Skeletal muscle satellite cell (primary cell): ENCODE measurements at regions not wholly inside any gene's neighbourhood (a gene's known extent, or its start where the extent isn't known, plus 50 kb on each side); places are given as distances from the start of the nearest gene placed in this dataset.

Experiments used
- H3K27me3 ChIP-seq: 2 replicates; pipeline ENCODE4 v1.7.0; 2013; ENCODE audit warnings: low read length; ENCODE audit not compliant: control insufficient read depth, insufficient read depth
- H3K36me3 ChIP-seq: 2 replicates; pipeline ENCODE4 v1.7.0; 2013; ENCODE audit warnings: mild to moderate bottlenecking, control low read depth, low read length; ENCODE audit not compliant: insufficient read depth
- H3K4me1 ChIP-seq: 2 replicates; pipeline ENCODE4 v1.7.0; 2013; ENCODE audit warnings: low read length; ENCODE audit not compliant: control insufficient read depth, insufficient read depth
- H3K4me2 ChIP-seq: 2 replicates; pipeline ENCODE4 v1.7.0; 2013; ENCODE audit warnings: mild to moderate bottlenecking, low read length
- H3K4me3 ChIP-seq: 2 replicates; pipeline ENCODE4 v1.7.0; 2013; ENCODE audit warnings: low read length
- H3K9ac ChIP-seq: 2 replicates; pipeline ENCODE4 v1.7.0; 2013; ENCODE audit warnings: mild to moderate bottlenecking, low read depth, low read length, moderate library complexity
- H3K9me3 ChIP-seq: replicated peaks from 2 replicates; pipeline ENCODE4 v1.7.0; 2013; ENCODE audit warnings: mild to moderate bottlenecking, control low read depth, low read length

DNA sequence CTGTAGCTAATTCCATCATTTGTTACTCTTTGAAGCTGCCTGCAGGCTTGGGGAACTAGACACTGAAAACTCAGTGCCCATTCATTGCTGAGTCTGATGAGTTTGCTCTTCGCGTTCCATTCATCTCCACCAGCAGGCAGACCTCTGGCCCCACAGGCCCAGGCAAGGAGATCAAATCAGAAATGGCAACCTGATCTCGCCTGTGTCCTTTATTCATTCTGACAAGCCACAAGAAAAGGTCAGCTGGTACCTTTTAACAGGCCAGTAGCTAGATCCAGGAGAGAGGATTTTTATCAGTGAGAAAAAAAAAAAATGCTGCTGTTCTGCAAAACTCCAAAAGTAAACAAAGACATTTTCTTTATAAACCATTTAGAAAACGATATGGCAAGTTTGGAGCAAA lies 742.5 kb downstream of the ETS1 start:
- Histone ChIP-seq H3K36me3 (no peaks in the 10 kb centered on the region), H3K27me3 (no peaks in the 10 kb centered on the region), H3K4me2 (no peak overlapping the region), H3K9me3 (no peaks in the 10 kb centered on the region), H3K4me3 (no peak overlapping the region), H3K9ac (no peak overlapping the region), H3K4me1 (peaks cover 7% of the 10 kb centered on the region)

DNA sequence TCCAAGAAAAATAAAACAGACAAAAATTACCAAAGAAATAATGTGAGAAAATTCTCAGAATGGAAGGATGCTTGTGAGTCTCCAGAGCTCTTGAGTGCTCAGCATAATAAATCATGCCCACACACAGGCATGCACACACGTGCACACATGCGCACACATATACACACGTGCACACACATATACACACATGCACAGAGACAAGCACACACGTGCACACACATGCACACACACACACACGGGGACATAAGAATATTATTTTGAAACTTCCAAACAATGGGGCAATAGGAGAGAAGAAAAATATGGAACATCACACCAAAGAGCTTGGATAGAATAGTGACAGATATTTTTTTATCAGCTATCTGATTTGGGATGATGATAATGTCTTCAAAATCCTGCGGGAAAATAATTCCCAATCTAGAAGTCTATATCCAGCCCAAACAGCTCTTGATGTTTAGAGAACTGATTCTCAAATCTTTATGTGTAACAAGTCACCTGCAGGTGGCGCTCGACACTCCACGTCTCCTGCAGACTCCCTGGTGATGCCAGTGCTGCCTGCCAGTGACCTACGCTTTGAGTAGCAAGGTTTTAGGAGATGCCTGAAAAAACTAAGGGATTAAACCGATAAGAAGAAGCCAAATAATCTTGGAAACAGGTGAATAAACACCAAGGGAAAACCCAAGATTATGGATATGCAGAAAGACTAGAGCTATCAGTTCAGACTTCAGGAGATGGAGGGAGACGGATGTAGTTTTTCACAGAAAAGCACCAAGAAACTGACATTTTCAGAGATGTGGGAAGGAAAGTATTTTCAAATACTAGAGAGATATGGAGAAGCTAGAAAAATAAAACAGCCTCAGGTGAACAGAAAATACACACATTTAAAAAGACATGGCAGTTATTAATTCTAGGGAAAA lies 743.6 kb downstream of the ETS1 start:
- H3K4me2 ChIP-seq, result peak overlapping the region; percentile 1
- no peaks in the 10 kb centered on the region for H3K36me3 ChIP-seq
- peaks cover 7% of the 10 kb centered on the region for H3K4me1 ChIP-seq
- H3K9me3 ChIP-seq, result no peaks in the 10 kb centered on the region
- H3K9ac ChIP-seq, result no peak overlapping the region
- no peak overlapping the region for H3K4me3 ChIP-seq
- no peaks in the 10 kb centered on the region for H3K27me3 ChIP-seq

DNA sequence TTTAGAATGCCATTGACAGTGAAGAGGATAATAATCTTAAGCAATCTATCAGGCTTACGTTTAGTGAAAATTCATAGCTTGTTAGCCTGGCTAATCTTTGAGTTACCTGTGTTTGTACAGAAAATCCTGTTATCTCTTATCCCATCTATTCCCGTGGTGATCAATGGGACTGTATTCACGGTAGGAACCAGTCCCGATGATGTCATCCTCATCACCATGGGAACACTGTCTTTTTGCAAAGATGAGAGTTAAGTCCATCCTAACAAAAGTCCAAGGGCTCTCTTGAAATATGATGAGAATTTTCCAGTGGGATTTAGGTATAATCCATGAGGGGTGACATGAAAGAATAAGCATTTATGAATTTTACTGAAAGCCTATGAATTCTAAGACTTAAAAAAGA lies 762.2 kb downstream of the ETS1 start:
- Histone ChIP-seq H3K27me3 (no peaks in the 10 kb centered on the region), H3K4me2 (no peak overlapping the region), H3K4me3 (no peak overlapping the region), H3K9ac (no peak overlapping the region), H3K4me1 (no peaks in the 10 kb centered on the region), H3K36me3 (no peaks in the 10 kb centered on the region), H3K9me3 (no peaks in the 10 kb centered on the region)

- Histone ChIP-seq H3K36me3 (no peaks in the 10 kb centered on the region), H3K4me2 (no peak overlapping the region), H3K9ac (no peak overlapping the region), H3K4me3 (no peak overlapping the region), H3K4me1 (no peaks in the 10 kb centered on the region), H3K9me3 (no peaks in the 10 kb centered on the region), H3K27me3 (no peaks in the 10 kb centered on the region)
Measured at GRCh38 chr11:127818625-127819024, 768.7 kb downstream of the ETS1 start.

- Histone ChIP-seq H3K36me3 (no peaks in the 10 kb centered on the region), H3K9me3 (no peaks in the 10 kb centered on the region), H3K27me3 (no peaks in the 10 kb centered on the region), H3K4me2 (no peak overlapping the region), H3K9ac (no peak overlapping the region), H3K4me1 (no peaks in the 10 kb centered on the region), H3K4me3 (no peak overlapping the region)
Measured at GRCh38 chr11:127816962-127817361, 770.4 kb downstream of the ETS1 start.

- H3K4me1 ChIP-seq, result no peaks in the 10 kb centered on the region
- H3K9ac ChIP-seq, result no peak overlapping the region
- H3K27me3 ChIP-seq, result no peaks in the 10 kb centered on the region
- no peaks in the 10 kb centered on the region for H3K9me3 ChIP-seq
- H3K4me2 ChIP-seq, result no peak overlapping the region
- H3K36me3 ChIP-seq, result no peaks in the 10 kb centered on the region
- no peak overlapping the region for H3K4me3 ChIP-seq
Measured at GRCh38 chr11:127815331-127815730, 772.0 kb downstream of the ETS1 start.

DNA sequence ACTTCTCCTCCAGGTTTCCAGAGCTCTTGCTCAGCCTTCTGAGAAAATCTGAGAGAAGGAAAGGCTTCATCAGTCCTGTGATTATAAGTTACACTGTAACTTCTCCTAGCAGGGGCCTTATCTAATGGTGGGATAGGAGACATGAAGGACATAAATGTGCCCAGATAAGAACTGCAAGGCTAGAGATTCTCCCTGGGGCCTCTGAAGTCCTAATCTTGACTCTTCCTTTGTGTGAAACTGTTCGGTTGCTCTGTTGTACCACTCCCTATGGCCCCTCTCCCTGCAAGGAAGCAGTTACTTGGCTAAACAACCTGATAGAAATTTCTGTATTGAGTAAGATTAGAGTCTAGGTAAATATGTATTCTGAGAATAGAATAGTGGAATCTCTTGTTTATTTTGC lies 780.9 kb downstream of the ETS1 start:
- Histone ChIP-seq H3K27me3 (no peaks in the 10 kb centered on the region), H3K9me3 (no peaks in the 10 kb centered on the region), H3K36me3 (no peaks in the 10 kb centered on the region), H3K4me3 (no peak overlapping the region), H3K4me2 (no peak overlapping the region), H3K9ac (no peak overlapping the region), H3K4me1 (no peaks in the 10 kb centered on the region)

- H3K9ac ChIP-seq, result no peak overlapping the region
- no peaks in the 10 kb centered on the region for H3K9me3 ChIP-seq
- no peaks in the 10 kb centered on the region for H3K27me3 ChIP-seq
- H3K4me2 ChIP-seq, result no peak overlapping the region
- no peaks in the 10 kb centered on the region for H3K4me1 ChIP-seq
- no peak overlapping the region for H3K4me3 ChIP-seq
- no peaks in the 10 kb centered on the region for H3K36me3 ChIP-seq
Measured at GRCh38 chr11:127805771-127806170, 781.6 kb downstream of the ETS1 start.

DNA sequence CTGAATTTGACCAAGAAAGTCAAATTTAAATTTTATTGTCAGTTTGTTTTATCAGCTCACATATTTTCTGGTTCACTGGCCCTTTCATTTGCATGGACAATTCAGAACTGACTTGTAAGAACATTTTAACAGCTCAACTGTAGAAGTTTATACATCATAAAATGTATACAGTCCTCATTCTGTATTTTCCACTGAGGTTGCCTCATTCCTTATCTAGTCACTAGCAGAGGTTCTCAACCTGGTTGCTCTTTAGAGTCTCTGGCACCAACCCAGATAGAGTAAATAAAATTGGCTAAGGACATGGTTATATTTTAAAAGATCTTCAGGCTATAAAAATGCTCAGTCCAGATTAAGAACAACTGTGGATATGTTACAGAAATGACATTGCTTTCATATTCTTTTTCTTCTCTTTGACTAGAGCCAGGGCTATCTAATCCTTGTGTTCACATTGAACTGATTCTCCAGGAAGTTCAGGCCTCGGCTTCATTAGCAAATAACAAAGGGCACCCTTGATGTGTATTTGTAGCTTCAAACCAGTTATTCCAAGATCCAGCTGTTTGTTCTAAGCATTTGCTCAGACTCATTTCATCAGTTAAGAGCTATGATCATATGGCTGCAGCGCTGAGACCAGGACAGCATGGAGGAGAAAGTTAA lies 782.5 kb downstream of the ETS1 start:
- no peak overlapping the region for H3K9ac ChIP-seq
- H3K9me3 ChIP-seq, result no peaks in the 10 kb centered on the region
- no peaks in the 10 kb centered on the region for H3K27me3 ChIP-seq
- no peaks in the 10 kb centered on the region for H3K4me1 ChIP-seq
- H3K36me3 ChIP-seq, result no peaks in the 10 kb centered on the region
- no peak overlapping the region for H3K4me2 ChIP-seq
- H3K4me3 ChIP-seq, result no peak overlapping the region

GRCh38 chr11:127803755-127804154 lies 783.6 kb downstream of the ETS1 start:
- no peaks in the 10 kb centered on the region for H3K36me3 ChIP-seq
- H3K9ac ChIP-seq, result no peak overlapping the region
- no peak overlapping the region for H3K4me2 ChIP-seq
- H3K4me1 ChIP-seq, result no peaks in the 10 kb centered on the region
- no peaks in the 10 kb centered on the region for H3K9me3 ChIP-seq
- no peaks in the 10 kb centered on the region for H3K27me3 ChIP-seq
- no peak overlapping the region for H3K4me3 ChIP-seq

GRCh38 chr11:127800989-127801688 lies 786.2 kb downstream of the ETS1 start:
- Histone ChIP-seq H3K4me2 (no peak overlapping the region), H3K4me1 (no peaks in the 10 kb centered on the region), H3K27me3 (no peaks in the 10 kb centered on the region), H3K4me3 (no peak overlapping the region), H3K36me3 (no peaks in the 10 kb centered on the region), H3K9me3 (no peaks in the 10 kb centered on the region), H3K9ac (no peak overlapping the region)
